HUES64 (cell line): ENCODE measurements at regions not wholly inside any gene's neighbourhood (a gene's known extent, or its start where the extent isn't known, plus 50 kb on each side); places are given as distances from the start of the nearest gene placed in this dataset.

Experiments used
- H3K27ac ChIP-seq: 2 replicates; pipeline ENCODE4 v1.7.0; 2013; ENCODE audit warnings: low read depth, low read length, inconsistent platforms
- H3K27me3 ChIP-seq: 2 replicates; pipeline ENCODE4 v1.6.1; 2013; ENCODE audit warnings: mild to moderate bottlenecking, low read length; ENCODE audit not compliant: insufficient read depth
- H3K36me3 ChIP-seq: 2 replicates; pipeline ENCODE4 v1.6.1; 2013; ENCODE audit warnings: mild to moderate bottlenecking, low read length; ENCODE audit not compliant: insufficient read depth
- H3K4me1 ChIP-seq: 2 replicates; pipeline ENCODE4 v1.6.1; 2013; ENCODE audit warnings: mild to moderate bottlenecking, low read length, moderate library complexity; ENCODE audit not compliant: insufficient read depth
- H3K4me3 ChIP-seq: 2 replicates; pipeline ENCODE4 v1.5.1; 2013; ENCODE audit warnings: mild to moderate bottlenecking, low read length, moderate library complexity
- H3K9ac ChIP-seq: 2 replicates; pipeline ENCODE4 v1.6.1; 2013; ENCODE audit warnings: mild to moderate bottlenecking, low read depth, low read length
- H3K9me3 ChIP-seq: 2 replicates; pipeline ENCODE4 v1.6.1; 2013; ENCODE audit warnings: low read depth, low read length; ENCODE audit not compliant: insufficient read depth
- WGBS: fragments of 150-250, 120-280 bp; methylation state at CpG from one replicate; pipeline ENCODE4 v1.1.7; 2013; ENCODE audit warnings: missing lambda C conversion rate; 5-methylcytosine and 5-hydroxymethylcytosine counted together

GRCh38 chr5:33275391-33275790, 165.4 kb upstream of the TARS1 start:
- Histone ChIP-seq H3K9ac (no peak overlapping the region), H3K36me3 (no peaks in the 10 kb centered on the region), H3K9me3 (no peaks in the 10 kb centered on the region), H3K4me1 (no peaks in the 10 kb centered on the region), H3K4me3 (no peak overlapping the region), H3K27me3 (no peaks in the 10 kb centered on the region), H3K27ac (no peak overlapping the region)
- WGBS, result no CpG with 5 or more reads among the region's 3 CpGs

GRCh38 chr5:33275921-33276627, 164.7 kb upstream of the TARS1 start:
- H3K4me1 ChIP-seq, result no peaks in the 10 kb centered on the region
- H3K36me3 ChIP-seq, result no peaks in the 10 kb centered on the region
- H3K9ac ChIP-seq, result no peak overlapping the region
- no peaks in the 10 kb centered on the region for H3K9me3 ChIP-seq
- 98% methylated on average over 3 of the region's 5 CpGs for WGBS
- H3K27me3 ChIP-seq, result no peaks in the 10 kb centered on the region
- H3K4me3 ChIP-seq, result no peak overlapping the region
- no peak overlapping the region for H3K27ac ChIP-seq

- H3K9me3 ChIP-seq, result no peaks in the 10 kb centered on the region
- no peak overlapping the region for H3K9ac ChIP-seq
- H3K27me3 ChIP-seq, result no peaks in the 10 kb centered on the region
- H3K4me3 ChIP-seq, result no peak overlapping the region
- no peak overlapping the region for H3K27ac ChIP-seq
- H3K4me1 ChIP-seq, result no peaks in the 10 kb centered on the region
- WGBS, result 89% methylated on average over 2 of the region's 2 CpGs
- H3K36me3 ChIP-seq, result no peaks in the 10 kb centered on the region
These were observed 164.2 kb upstream of the TARS1 start for GRCh38 chr5:33276628-33276950.

- no peaks in the 10 kb centered on the region for H3K36me3 ChIP-seq
- no peaks in the 10 kb centered on the region for H3K4me1 ChIP-seq
- H3K9me3 ChIP-seq, result no peaks in the 10 kb centered on the region
- WGBS, result 93% methylated on average over 3 of the region's 3 CpGs
- no peak overlapping the region for H3K9ac ChIP-seq
- no peaks in the 10 kb centered on the region for H3K27me3 ChIP-seq
- no peak overlapping the region for H3K4me3 ChIP-seq
- H3K27ac ChIP-seq, result no peak overlapping the region
These were observed 163.6 kb upstream of the TARS1 start for GRCh38 chr5:33277061-33277650.

- Histone ChIP-seq H3K36me3 (no peaks in the 10 kb centered on the region), H3K9ac (no peak overlapping the region), H3K9me3 (no peaks in the 10 kb centered on the region), H3K4me1 (no peaks in the 10 kb centered on the region), H3K4me3 (no peak overlapping the region), H3K27ac (no peak overlapping the region), H3K27me3 (no peaks in the 10 kb centered on the region)
- WGBS, result 94% methylated on average over 5 of the region's 5 CpGs
These were observed 159.3 kb upstream of the TARS1 start for GRCh38 chr5:33281431-33281843.

- Histone ChIP-seq H3K4me1 (no peaks in the 10 kb centered on the region), H3K36me3 (no peaks in the 10 kb centered on the region), H3K9me3 (no peaks in the 10 kb centered on the region), H3K4me3 (no peak overlapping the region), H3K9ac (no peak overlapping the region), H3K27ac (no peak overlapping the region), H3K27me3 (no peaks in the 10 kb centered on the region)
- WGBS, result 88% methylated on average over 3 of the region's 4 CpGs
These were observed 158.6 kb upstream of the TARS1 start for GRCh38 chr5:33282157-33282556.

- H3K9me3 ChIP-seq, result no peaks in the 10 kb centered on the region
- no peaks in the 10 kb centered on the region for H3K36me3 ChIP-seq
- WGBS, result no CpG with 5 or more reads among the region's 2 CpGs
- no peak overlapping the region for H3K27ac ChIP-seq
- no peaks in the 10 kb centered on the region for H3K4me1 ChIP-seq
- H3K4me3 ChIP-seq, result no peak overlapping the region
- no peaks in the 10 kb centered on the region for H3K27me3 ChIP-seq
- no peak overlapping the region for H3K9ac ChIP-seq
These were observed 158.1 kb upstream of the TARS1 start for GRCh38 chr5:33282696-33283095.

- Histone ChIP-seq H3K9ac (no peak overlapping the region), H3K27ac (no peak overlapping the region), H3K4me3 (no peak overlapping the region), H3K9me3 (no peaks in the 10 kb centered on the region), H3K27me3 (no peaks in the 10 kb centered on the region), H3K4me1 (no peaks in the 10 kb centered on the region), H3K36me3 (no peaks in the 10 kb centered on the region)
These were observed 157.5 kb upstream of the TARS1 start for GRCh38 chr5:33283243-33283642.

GRCh38 chr5:33284681-33285080, 156.1 kb upstream of the TARS1 start:
- Histone ChIP-seq H3K9me3 (no peaks in the 10 kb centered on the region), H3K4me3 (no peak overlapping the region), H3K36me3 (no peaks in the 10 kb centered on the region), H3K27ac (no peak overlapping the region), H3K27me3 (no peaks in the 10 kb centered on the region), H3K4me1 (no peaks in the 10 kb centered on the region), H3K9ac (no peak overlapping the region)
- 89% methylated on average over 3 of the region's 3 CpGs for WGBS

- H3K4me3 ChIP-seq, result no peak overlapping the region
- no peaks in the 10 kb centered on the region for H3K27me3 ChIP-seq
- H3K27ac ChIP-seq, result no peak overlapping the region
- H3K9me3 ChIP-seq, result no peaks in the 10 kb centered on the region
- H3K4me1 ChIP-seq, result no peaks in the 10 kb centered on the region
- H3K36me3 ChIP-seq, result no peaks in the 10 kb centered on the region
- WGBS, result 97% methylated on average over 1 of the region's 1 CpG
- H3K9ac ChIP-seq, result no peak overlapping the region
These were observed 153.5 kb upstream of the TARS1 start for GRCh38 chr5:33287242-33287641.

- Histone ChIP-seq H3K9me3 (no peaks in the 10 kb centered on the region), H3K4me1 (no peaks in the 10 kb centered on the region), H3K27me3 (no peaks in the 10 kb centered on the region), H3K36me3 (no peaks in the 10 kb centered on the region), H3K4me3 (no peak overlapping the region), H3K9ac (no peak overlapping the region), H3K27ac (no peak overlapping the region)
- WGBS, result 76% methylated on average over 3 of the region's 3 CpGs
These were observed 149.4 kb upstream of the TARS1 start for GRCh38 chr5:33291216-33292000.
